Left lung (tissue), 4 donors: ENCODE measurements at regions not wholly inside any gene's neighbourhood (a gene's known extent, or its start where the extent isn't known, plus 50 kb on each side); places are given as distances from the start of the nearest gene placed in this dataset.
A peak's percentile ranks its signal among the peaks of the same experiment; 100 is the strongest.

Source experiments
- ATAC-seq: fragments of 200-7000 bp; cut with Tn5 transposase; one replicate; pipeline ENCODE4 v1.9.1; 2020; ENCODE audit warnings: moderate library complexity
- DNase-seq, 4 donors: peaks; one replicate each; pipeline ENCODE4 v3.0.0-alpha.2; 2013 to 2020
- H3K27ac ChIP-seq, 2 donors: fragments of 200-600 bp; sonication (generic) in 1 of 2; one replicate each; pipeline versions ENCODE4 v1.5.0 to v1.8.0; 2020 to 2021
- H3K27me3 ChIP-seq, 2 donors: fragments of 200-600 bp; sonication (generic) in 1 of 2; one replicate each; pipeline versions ENCODE4 v1.5.0 to v1.8.0; 2020 to 2021
- H3K36me3 ChIP-seq, 2 donors: fragments of 200-600 bp; sonication (generic) in 1 of 2; one replicate each; pipeline versions ENCODE4 v1.5.0 to v1.8.0; 2020 to 2021
- H3K4me1 ChIP-seq, 2 donors: fragments of 200-600 bp; one replicate each; pipeline ENCODE4 v1.8.0; 2021
- H3K4me3 ChIP-seq, 2 donors: fragments of 200-600 bp; sonication (generic) in 1 of 2; one replicate each; pipeline versions ENCODE4 v1.5.0 to v1.8.0; 2020 to 2021; ENCODE audit warnings: mild to moderate bottlenecking in 1 of 2
- H3K9me3 ChIP-seq, 2 donors: fragments of 200-600 bp; sonication (generic) in 1 of 2; one replicate each; pipeline versions ENCODE4 v1.5.0 to v1.8.0; 2020 to 2021
- CTCF ChIP-seq, 2 donors: fragments of 200-600 bp; sonication (generic) in 1 of 2; IDR thresholded peaks; one replicate each; pipeline versions ENCODE4 v1.5.0 to v1.8.0; 2021; ENCODE audit warnings: antibody characterized with exemption in 2 of 2
- intact Hi-C, 2 donors: fragments of 100-400 bp; cut with DNase I; formaldehyde crosslinking; loops; one replicate each; pipeline versions ENCODE4 v1.11.2 to v1.14.2; 2022
- donor health status: DM: no; HTN: yes; CAD: no.
- donor health status: DM: no; HTN: no; CAD: no.

DNA sequence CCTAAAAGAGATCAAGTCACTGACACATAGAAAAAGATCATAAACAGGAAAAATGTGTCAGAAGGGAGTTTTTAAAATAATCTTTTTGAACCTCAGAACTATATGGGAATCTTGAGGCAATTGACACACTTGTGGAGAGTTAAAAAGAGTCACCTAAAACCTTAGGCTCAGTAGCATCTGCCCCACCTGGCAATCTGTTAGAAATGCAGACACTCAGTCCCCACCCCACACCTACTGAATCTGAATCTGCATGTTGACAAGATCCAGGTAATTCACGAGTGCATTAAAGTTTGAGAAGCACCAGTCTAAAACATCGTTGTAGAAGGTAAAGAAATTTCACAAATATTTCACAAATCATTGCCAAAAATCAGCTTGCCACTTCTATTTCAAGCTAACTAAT is 388.3 kb downstream of the NR2F1-AS1 start:
- no peak for TF ChIP-seq CTCF (IDR thresholded peaks at IDR 0.05)
- intact Hi-C loops: no loop called here

GRCh38 chr5:93192087-93192486 is 388.9 kb downstream of the NR2F1-AS1 start:
- peak; percentile 54 for ATAC-seq
- intact Hi-C loops: no loop called here

More for the DNA sequence above, 388.3 kb downstream of the NR2F1-AS1 start:
- Histone ChIP-seq H3K4me1 (peaks cover 0 to 4% of the 10 kb centered on the region in 2 donors), H3K27ac (peak overlapping the region in 1 of 2 donors; percentile 57), H3K36me3 (no peaks in the 10 kb centered on the region), H3K27me3 (no peaks in the 10 kb centered on the region), H3K4me3 (no peak overlapping the region), H3K9me3 (no peaks in the 10 kb centered on the region)
- DNase-seq: no peak
- ATAC-seq: no peak

GRCh38 chr5:93191035-93191817 is 389.8 kb downstream of the NR2F1-AS1 start:
- Histone ChIP-seq H3K27me3 (no peaks in the 10 kb centered on the region), H3K9me3 (no peaks in the 10 kb centered on the region), H3K36me3 (no peaks in the 10 kb centered on the region), H3K4me3 (no peak overlapping the region), H3K27ac (peak overlapping the region in 1 of 2 donors; percentile 57), H3K4me1 (peaks cover 0 to 4% of the 10 kb centered on the region in 2 donors)
- DNase-seq (no peak), ATAC-seq (no peak)
- intact Hi-C loops: no loop called here
- TF ChIP-seq CTCF (IDR thresholded peaks at IDR 0.05): no peak

More at GRCh38 chr5:93192087-93192486, 388.9 kb downstream of the NR2F1-AS1 start:
- Histone ChIP-seq H3K4me1 (peaks cover 0 to 4% of the 10 kb centered on the region in 2 donors), H3K9me3 (no peaks in the 10 kb centered on the region), H3K27me3 (no peaks in the 10 kb centered on the region), H3K36me3 (no peaks in the 10 kb centered on the region), H3K4me3 (no peak overlapping the region), H3K27ac (peak overlapping the region in 1 of 2 donors; percentile 57)
- DNase-seq: no peak
- no peak for TF ChIP-seq CTCF (IDR thresholded peaks at IDR 0.05)

GRCh38 chr5:93189707-93190120 is 391.3 kb downstream of the NR2F1-AS1 start:
- Histone ChIP-seq H3K36me3 (no peaks in the 10 kb centered on the region), H3K9me3 (peaks cover 0 to under 1% of the 10 kb centered on the region in 2 donors), H3K4me1 (peaks cover 0 to 4% of the 10 kb centered on the region in 2 donors), H3K27ac (no peak overlapping the region), H3K27me3 (no peaks in the 10 kb centered on the region), H3K4me3 (no peak overlapping the region)
- DNase-seq: no peak
- intact Hi-C loops: no loop called here
- no peak for TF ChIP-seq CTCF (IDR thresholded peaks at IDR 0.05)
- ATAC-seq: peak; percentile 22

GRCh38 chr5:93188876-93189485 is 392.0 kb downstream of the NR2F1-AS1 start:
- no peak for DNase-seq
- Histone ChIP-seq H3K36me3 (no peaks in the 10 kb centered on the region), H3K9me3 (peaks cover 0 to 2% of the 10 kb centered on the region in 2 donors), H3K4me1 (peaks cover 0 to 4% of the 10 kb centered on the region in 2 donors), H3K4me3 (no peak overlapping the region), H3K27ac (no peak overlapping the region), H3K27me3 (no peaks in the 10 kb centered on the region)
- intact Hi-C loops: no loop called here
- TF ChIP-seq CTCF (IDR thresholded peaks at IDR 0.05): no peak
- no peak for ATAC-seq
